Neuron (in vitro differentiated cells): ENCODE measurements at regions not wholly inside any gene's neighbourhood (a gene's known extent, or its start where the extent isn't known, plus 50 kb on each side); places are given as distances from the start of the nearest gene placed in this dataset.

ENCODE experiments used
- H2AFZ ChIP-seq: one replicate; pipeline ENCODE4 v1.6.1; 2013; ENCODE audit warnings: low read depth, mild to moderate bottlenecking, inconsistent platforms, low read length, moderate library complexity
- H3K27me3 ChIP-seq: one replicate; pipeline ENCODE4 v1.6.1; 2013; ENCODE audit warnings: low read length; ENCODE audit not compliant: insufficient read depth
- H3K36me3 ChIP-seq: one replicate; pipeline ENCODE4 v1.6.1; 2013; ENCODE audit warnings: low read length; ENCODE audit not compliant: insufficient read depth
- H3K4me1 ChIP-seq: one replicate; pipeline ENCODE4 v1.6.1; 2013; ENCODE audit warnings: low read length; ENCODE audit not compliant: insufficient read depth
- H3K4me3 ChIP-seq: 2 replicates; pipeline ENCODE4 v1.5.1; 2013; ENCODE audit warnings: mild to moderate bottlenecking, low read length, moderate library complexity
- H3K9me3 ChIP-seq: one replicate; pipeline ENCODE4 v1.6.1; 2013; ENCODE audit warnings: low read length

DNA sequence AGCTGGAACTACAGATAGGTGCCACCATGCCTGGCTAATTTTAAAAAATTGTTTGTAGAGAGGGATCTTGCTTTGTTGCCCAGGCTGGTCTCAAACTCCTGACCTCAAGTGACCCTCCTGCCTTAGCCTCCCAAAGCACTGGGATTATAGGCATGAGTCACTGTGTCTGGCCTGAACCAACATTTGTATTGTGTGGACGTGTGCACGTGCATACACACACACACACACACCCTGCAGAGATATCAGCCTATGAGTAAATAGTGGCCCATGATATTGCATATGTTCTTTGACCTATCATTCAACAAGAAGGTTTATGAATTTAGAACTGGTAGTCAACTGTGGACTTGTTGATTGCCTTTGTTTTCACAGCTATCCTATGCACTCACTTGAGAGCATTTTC is 161.6 kb downstream of the BAMBI start:
- Histone ChIP-seq H3K36me3 (no peaks in the 10 kb centered on the region), H3K4me3 (no peak overlapping the region), H3K4me1 (no peaks in the 10 kb centered on the region), H2AFZ (no peak overlapping the region), H3K27me3 (peaks cover 2% of the 10 kb centered on the region), H3K9me3 (no peaks in the 10 kb centered on the region)

GRCh38 chr10:28839600-28840007 is 162.3 kb downstream of the BAMBI start:
- H2AFZ ChIP-seq = no peak overlapping the region
- no peak overlapping the region for H3K4me3 ChIP-seq
- no peaks in the 10 kb centered on the region for H3K4me1 ChIP-seq
- H3K9me3 ChIP-seq = no peaks in the 10 kb centered on the region
- H3K27me3 ChIP-seq = peaks cover 2% of the 10 kb centered on the region
- H3K36me3 ChIP-seq = no peaks in the 10 kb centered on the region

DNA sequence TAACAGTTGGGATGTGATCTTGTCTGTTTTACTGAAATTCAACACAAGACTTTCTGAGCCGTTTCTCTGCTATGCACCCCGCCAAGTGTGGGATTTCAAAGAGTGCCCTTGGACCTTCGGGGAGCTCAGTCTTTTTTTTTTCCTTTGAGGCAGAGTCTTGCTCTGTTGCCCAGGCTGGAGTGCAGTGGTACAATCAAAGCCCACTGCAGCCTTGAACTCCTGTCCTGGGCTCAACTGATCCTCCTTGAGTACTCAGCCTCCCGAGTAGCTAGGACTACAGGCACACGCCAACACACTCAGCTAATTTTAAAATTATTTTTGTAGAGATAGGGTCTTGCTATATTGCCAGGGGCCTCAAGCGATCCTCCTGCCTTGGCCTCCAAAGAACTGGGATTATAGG is 162.9 kb downstream of the BAMBI start:
- no peaks in the 10 kb centered on the region for H3K36me3 ChIP-seq
- H3K4me3 ChIP-seq = no peak overlapping the region
- H3K4me1 ChIP-seq = no peaks in the 10 kb centered on the region
- no peak overlapping the region for H2AFZ ChIP-seq
- peaks cover 4% of the 10 kb centered on the region for H3K9me3 ChIP-seq
- peaks cover 2% of the 10 kb centered on the region for H3K27me3 ChIP-seq

DNA sequence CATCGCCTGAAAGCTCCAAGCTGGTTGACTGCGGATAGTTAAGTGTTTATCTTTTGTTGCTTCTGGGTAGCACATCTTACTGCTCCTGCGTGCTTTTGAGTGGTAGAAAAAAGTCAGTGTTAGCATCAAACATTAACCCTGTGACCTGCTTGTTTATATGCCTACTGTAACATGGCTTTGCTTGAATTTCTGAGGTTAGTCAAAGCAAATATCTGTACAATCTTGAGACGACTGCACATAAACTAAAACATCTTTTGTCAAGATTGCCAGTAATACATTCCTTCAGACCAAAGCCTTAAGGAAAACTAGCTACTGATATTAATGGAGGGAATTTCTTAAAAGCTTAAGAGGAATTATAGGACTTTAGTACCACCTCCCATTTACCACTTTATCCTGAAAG is 163.7 kb downstream of the BAMBI start:
- H3K4me1 ChIP-seq = no peaks in the 10 kb centered on the region
- H3K36me3 ChIP-seq = no peaks in the 10 kb centered on the region
- H3K27me3 ChIP-seq = no peaks in the 10 kb centered on the region
- H3K9me3 ChIP-seq = peaks cover 5% of the 10 kb centered on the region
- H2AFZ ChIP-seq = no peak overlapping the region
- no peak overlapping the region for H3K4me3 ChIP-seq

- H3K27me3 ChIP-seq = no peaks in the 10 kb centered on the region
- H3K4me1 ChIP-seq = no peaks in the 10 kb centered on the region
- no peak overlapping the region for H2AFZ ChIP-seq
- H3K4me3 ChIP-seq = no peak overlapping the region
- H3K36me3 ChIP-seq = no peaks in the 10 kb centered on the region
- H3K9me3 ChIP-seq = peaks cover 5% of the 10 kb centered on the region
These were observed 164.3 kb downstream of the BAMBI start for GRCh38 chr10:28841625-28842024.

GRCh38 chr10:28842321-28842720 is 165.0 kb downstream of the BAMBI start:
- no peak overlapping the region for H2AFZ ChIP-seq

GRCh38 chr10:28845009-28845682 is 167.8 kb downstream of the BAMBI start:
- Histone ChIP-seq H3K9me3 (peaks cover 5% of the 10 kb centered on the region), H2AFZ (no peak overlapping the region), H3K36me3 (no peaks in the 10 kb centered on the region), H3K4me1 (no peaks in the 10 kb centered on the region), H3K27me3 (no peaks in the 10 kb centered on the region), H3K4me3 (no peak overlapping the region)

More at GRCh38 chr10:28842321-28842720, 165.0 kb downstream of the BAMBI start:
- Histone ChIP-seq H3K36me3 (no peaks in the 10 kb centered on the region), H3K9me3 (peaks cover 5% of the 10 kb centered on the region), H3K4me3 (no peak overlapping the region), H3K27me3 (no peaks in the 10 kb centered on the region), H3K4me1 (no peaks in the 10 kb centered on the region)

DNA sequence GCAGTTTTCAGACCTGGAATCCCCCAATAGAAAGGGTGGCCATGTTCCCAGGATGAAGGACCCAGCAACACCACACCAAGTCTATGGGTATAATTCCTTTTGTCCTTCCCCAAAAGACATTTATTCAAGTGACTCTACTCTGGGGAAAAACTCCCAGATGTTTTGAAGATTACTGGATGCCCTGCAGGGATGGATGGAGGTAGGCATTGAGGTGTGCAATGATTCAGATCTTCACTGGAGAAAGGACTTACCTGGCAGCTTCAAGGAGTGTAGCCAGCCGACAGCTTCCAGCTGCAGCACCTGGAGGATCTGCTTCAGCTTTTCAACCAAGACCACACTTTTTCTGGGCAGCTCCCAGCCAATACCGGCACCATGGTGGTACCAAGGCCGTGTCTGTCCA is 172.0 kb downstream of the BAMBI start:
- Histone ChIP-seq H3K9me3 (peaks cover 5% of the 10 kb centered on the region), H2AFZ (no peak overlapping the region), H3K4me1 (no peaks in the 10 kb centered on the region), H3K36me3 (no peaks in the 10 kb centered on the region), H3K27me3 (no peaks in the 10 kb centered on the region), H3K4me3 (no peak overlapping the region)

- no peaks in the 10 kb centered on the region for H3K4me1 ChIP-seq
- no peak overlapping the region for H2AFZ ChIP-seq
- H3K4me3 ChIP-seq = no peak overlapping the region
- peaks cover 5% of the 10 kb centered on the region for H3K9me3 ChIP-seq
- H3K36me3 ChIP-seq = no peaks in the 10 kb centered on the region
- no peaks in the 10 kb centered on the region for H3K27me3 ChIP-seq
These were observed 172.5 kb downstream of the BAMBI start for GRCh38 chr10:28849821-28850220.

- H3K27me3 ChIP-seq = peaks cover 2% of the 10 kb centered on the region
- no peak overlapping the region for H3K4me3 ChIP-seq
- H3K9me3 ChIP-seq = no peaks in the 10 kb centered on the region
- H3K4me1 ChIP-seq = no peaks in the 10 kb centered on the region
- H3K36me3 ChIP-seq = no peaks in the 10 kb centered on the region
- H2AFZ ChIP-seq = no peak overlapping the region
These were observed 173.5 kb downstream of the BAMBI start for GRCh38 chr10:28850784-28851183.

- H3K27me3 ChIP-seq = peaks cover 2% of the 10 kb centered on the region
- H3K4me3 ChIP-seq = no peak overlapping the region
- H2AFZ ChIP-seq = no peak overlapping the region
- H3K9me3 ChIP-seq = no peaks in the 10 kb centered on the region
- H3K4me1 ChIP-seq = no peaks in the 10 kb centered on the region
- H3K36me3 ChIP-seq = no peaks in the 10 kb centered on the region
These were observed 175.9 kb downstream of the BAMBI start for GRCh38 chr10:28853195-28853594.

- Histone ChIP-seq H2AFZ (no peak overlapping the region), H3K9me3 (no peaks in the 10 kb centered on the region), H3K36me3 (no peaks in the 10 kb centered on the region), H3K4me1 (no peaks in the 10 kb centered on the region), H3K27me3 (peaks cover 6% of the 10 kb centered on the region), H3K4me3 (no peak overlapping the region)
These were observed 179.8 kb downstream of the BAMBI start for GRCh38 chr10:28857164-28857563.

GRCh38 chr10:28858646-28859045 is 181.3 kb downstream of the BAMBI start:
- Histone ChIP-seq H2AFZ (no peak overlapping the region), H3K9me3 (no peaks in the 10 kb centered on the region), H3K36me3 (no peaks in the 10 kb centered on the region), H3K4me3 (no peak overlapping the region), H3K27me3 (peaks cover 6% of the 10 kb centered on the region), H3K4me1 (no peaks in the 10 kb centered on the region)

DNA sequence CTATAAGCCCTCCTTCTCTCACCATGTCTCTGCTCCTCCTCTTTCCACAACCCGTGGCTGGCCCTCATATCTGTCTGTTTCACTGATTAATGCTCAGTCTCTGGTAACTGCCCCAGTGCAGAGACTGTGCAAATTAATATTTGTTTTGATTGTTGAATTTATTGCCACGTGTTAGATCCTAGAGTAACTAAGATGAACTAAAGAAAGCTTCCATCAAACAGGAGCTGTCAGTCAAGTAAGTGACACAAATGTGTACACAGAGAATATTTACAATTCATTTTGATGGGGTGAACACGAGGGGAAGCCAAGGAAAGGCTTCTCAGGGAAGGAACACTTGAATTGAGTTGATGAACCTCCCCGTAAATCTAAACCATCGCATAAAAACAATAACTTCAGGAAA is 182.5 kb downstream of the BAMBI start:
- Histone ChIP-seq H3K4me3 (no peak overlapping the region), H3K4me1 (no peaks in the 10 kb centered on the region), H2AFZ (no peak overlapping the region), H3K9me3 (no peaks in the 10 kb centered on the region), H3K27me3 (peaks cover 6% of the 10 kb centered on the region), H3K36me3 (no peaks in the 10 kb centered on the region)
